ENCODE measurements at regions not wholly inside any gene's neighbourhood (a gene's known extent, or its start where the extent isn't known, plus 50 kb on each side); places are given as distances from the start of the nearest gene placed in this dataset.

DNA sequence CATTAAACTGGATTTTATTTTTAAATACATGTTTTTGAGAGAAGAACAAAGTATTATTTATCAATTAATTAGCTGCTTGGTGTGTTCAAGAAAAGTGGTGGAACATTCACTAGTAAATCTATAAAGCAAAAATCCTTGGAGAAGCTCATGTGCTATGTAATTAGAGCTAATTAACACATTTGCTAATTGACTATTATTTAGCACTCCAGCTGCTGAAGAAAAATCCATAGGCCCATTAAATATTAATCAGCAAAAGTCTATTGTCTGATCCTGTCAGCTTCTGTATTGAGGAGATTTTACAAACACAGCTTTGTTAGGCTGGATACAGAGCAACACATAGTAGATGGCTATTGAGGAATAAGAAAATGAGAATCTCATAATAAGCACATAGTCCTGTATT is 336.1 kb downstream of the RBM43 start:
- TF ChIP-seq, protein P1, sequence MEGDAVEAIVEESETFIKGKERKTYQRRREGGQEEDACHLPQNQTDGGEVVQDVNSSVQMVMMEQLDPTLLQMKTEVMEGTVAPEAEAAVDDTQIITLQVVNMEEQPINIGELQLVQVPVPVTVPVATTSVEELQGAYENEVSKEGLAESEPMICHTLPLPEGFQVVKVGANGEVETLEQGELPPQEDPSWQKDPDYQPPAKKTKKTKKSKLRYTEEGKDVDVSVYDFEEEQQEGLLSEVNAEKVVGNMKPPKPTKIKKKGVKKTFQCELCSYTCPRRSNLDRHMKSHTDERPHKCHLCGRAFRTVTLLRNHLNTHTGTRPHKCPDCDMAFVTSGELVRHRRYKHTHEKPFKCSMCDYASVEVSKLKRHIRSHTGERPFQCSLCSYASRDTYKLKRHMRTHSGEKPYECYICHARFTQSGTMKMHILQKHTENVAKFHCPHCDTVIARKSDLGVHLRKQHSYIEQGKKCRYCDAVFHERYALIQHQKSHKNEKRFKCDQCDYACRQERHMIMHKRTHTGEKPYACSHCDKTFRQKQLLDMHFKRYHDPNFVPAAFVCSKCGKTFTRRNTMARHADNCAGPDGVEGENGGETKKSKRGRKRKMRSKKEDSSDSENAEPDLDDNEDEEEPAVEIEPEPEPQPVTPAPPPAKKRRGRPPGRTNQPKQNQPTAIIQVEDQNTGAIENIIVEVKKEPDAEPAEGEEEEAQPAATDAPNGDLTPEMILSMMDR (IDR thresholded peaks at IDR 0.05), result no peak
- TF ChIP-seq POLR2A (IDR thresholded peaks at IDR 0.05), result no peak

Measured in esophagus squamous epithelium (tissue), 4 donors.